GM18505 (cell line): ENCODE measurements at regions not wholly inside any gene's neighbourhood (a gene's known extent, or its start where the extent isn't known, plus 50 kb on each side); places are given as distances from the start of the nearest gene placed in this dataset.
"Not testable (repeated sequence)": the region's sequence is repeated elsewhere in the genome, so short reads cannot be mapped to it uniquely, and the experiment has no call there.

Experiments used
- ATAC-seq: cut with Tn5 transposase; IDR thresholded peaks from one replicate; pipeline ENCODE4 v1.9.1; 2021; ENCODE audit not compliant: unreplicated experiment
- POLR2A ChIP-seq: IDR thresholded peaks from 4 replicates; pipeline ENCODE4 v1.6.1; 2011; ENCODE audit warnings: borderline replicate concordance; ENCODE audit not compliant: insufficient read depth, insufficient read length; ENCODE audit errors: extremely low read depth

DNA sequence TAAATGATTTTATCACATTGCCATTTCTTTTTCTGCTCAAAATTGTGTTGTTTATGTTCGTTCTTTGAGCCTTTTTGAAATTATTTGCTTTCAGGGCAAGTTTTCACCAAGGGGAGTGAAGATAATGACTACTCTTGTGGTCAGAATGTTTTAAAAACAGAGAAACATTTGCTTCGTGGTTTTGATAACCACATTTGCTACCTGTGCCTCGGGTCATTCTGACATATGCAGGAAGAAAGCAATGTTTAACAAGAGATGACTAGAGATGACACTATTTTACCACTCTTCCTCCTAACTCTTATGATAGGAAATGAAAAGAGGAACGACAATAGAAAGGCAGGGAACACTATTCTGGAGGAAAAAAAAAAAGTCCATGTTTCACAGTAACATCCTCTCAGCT is 1496.5 kb upstream of the GOT2 start:
- ATAC-seq: no peak
- TF ChIP-seq POLR2A: no peak

- TF ChIP-seq POLR2A: no peak
- no peak for ATAC-seq
Measured at GRCh38 chr16:60225541-60225940, 1491.4 kb upstream of the GOT2 start.

- no peak for ATAC-seq
Measured at GRCh38 chr16:60217787-60218186, 1483.7 kb upstream of the GOT2 start.

DNA sequence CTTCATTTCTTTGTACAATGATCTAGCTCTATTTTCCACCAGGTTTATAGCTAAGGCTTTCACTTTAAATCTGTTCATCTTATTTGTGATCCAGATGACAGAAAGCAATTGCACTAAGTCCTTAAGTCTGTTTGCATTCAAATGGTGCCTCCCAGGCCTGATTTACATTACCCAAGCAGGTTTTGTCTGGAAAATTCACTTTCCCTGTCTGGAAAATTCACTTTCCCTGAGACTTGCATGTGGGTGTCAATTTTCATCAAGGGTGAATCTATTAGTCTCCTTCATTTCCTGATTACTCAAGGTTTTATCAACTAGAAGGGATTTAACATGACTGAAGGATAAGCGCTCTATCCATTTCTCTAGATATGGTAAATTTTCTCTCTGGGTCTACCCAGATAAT is 1480.2 kb upstream of the GOT2 start:
- TF ChIP-seq POLR2A: no peak
- no peak for ATAC-seq

More at GRCh38 chr16:60217787-60218186, 1483.7 kb upstream of the GOT2 start:
- no peak for TF ChIP-seq POLR2A

DNA sequence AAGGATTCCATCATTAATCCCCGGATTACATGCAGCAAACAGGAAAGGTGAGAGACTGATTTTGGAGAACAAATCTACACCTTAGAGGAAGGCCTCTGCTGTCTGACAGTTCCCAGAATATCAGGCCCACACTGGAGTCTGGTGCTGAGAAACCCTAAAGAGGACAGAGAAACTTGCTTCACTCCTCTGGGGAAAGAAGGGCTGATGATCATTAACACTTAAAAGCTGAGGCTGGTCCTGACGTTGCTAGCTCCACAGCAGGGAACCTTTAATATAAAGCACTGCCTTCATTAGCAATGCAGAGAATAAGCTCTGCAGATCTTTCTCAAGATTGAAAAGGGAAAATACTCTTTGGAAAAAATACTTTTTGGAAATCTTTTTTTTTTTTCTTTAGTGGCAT is 1472.4 kb upstream of the GOT2 start:
- ATAC-seq: no peak
- no peak for TF ChIP-seq POLR2A

GRCh38 chr16:60204181-60204580 is 1470.1 kb upstream of the GOT2 start:
- no peak for ATAC-seq
- TF ChIP-seq POLR2A: no peak

GRCh38 chr16:60203525-60204124 is 1469.5 kb upstream of the GOT2 start:
- TF ChIP-seq POLR2A: no peak
- no peak for ATAC-seq

DNA sequence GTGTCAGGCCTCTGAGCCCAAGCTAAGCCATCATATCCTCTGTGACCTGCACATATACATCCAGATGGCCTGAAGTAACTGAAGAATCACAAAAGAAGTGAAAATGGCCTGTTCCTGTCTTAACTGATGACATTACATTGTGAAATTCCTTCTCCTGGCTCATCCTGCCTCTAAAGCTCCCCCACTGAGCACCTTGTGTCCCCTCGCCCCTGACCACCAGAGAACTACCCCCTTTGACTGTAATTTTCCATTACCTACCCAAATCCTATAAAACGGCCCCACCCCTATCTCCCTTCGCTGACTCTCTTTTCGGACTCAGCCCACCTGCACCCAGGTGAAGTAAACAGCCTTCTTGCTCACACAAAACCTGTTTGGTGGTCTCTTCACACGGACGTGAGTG is 1466.6 kb upstream of the GOT2 start:
- not testable (repeated sequence) for ATAC-seq

- ATAC-seq: no peak
- TF ChIP-seq POLR2A: no peak
Measured at GRCh38 chr16:60200161-60200560, 1466.0 kb upstream of the GOT2 start.

DNA sequence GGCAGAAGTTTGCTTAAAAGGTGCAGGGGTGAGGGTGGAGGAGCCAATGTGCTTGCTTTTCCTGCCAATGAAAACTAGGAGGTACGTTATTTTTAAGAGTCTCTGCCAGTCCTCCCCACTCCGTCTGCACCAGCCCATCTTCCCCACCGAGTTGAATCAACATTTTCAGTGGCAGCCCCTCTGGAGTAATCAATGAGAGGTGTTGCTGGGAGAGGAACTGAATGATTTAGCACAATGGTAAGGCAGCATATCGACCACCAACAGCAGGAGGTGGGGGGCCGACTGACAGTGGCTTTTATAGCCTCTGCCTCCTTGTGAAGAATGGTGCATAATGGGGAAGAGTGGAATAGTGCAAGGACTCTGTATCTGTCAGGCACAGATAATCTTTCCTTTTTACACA is 1465.0 kb upstream of the GOT2 start:
- TF ChIP-seq POLR2A: no peak
- no peak for ATAC-seq

DNA sequence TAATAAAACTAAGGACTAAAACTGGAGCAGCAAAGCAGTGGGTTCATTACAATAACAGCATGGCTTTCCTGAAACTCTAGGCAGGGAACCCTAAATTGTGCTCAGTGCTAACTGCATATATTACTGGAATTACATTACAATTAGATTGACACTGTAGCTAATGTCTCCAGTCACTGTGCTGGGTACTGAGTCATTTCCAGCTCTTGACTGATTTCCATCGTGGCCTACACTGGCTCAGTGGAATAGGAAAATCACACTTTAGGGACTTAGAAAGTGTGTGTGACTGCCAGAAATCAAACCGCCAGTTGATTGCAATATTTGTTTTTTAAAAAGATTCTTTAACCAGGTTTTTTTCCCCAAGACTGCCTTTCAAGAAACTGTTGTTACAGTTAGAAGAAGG is 1447.4 kb upstream of the GOT2 start:
- no peak for TF ChIP-seq POLR2A
- no peak for ATAC-seq

DNA sequence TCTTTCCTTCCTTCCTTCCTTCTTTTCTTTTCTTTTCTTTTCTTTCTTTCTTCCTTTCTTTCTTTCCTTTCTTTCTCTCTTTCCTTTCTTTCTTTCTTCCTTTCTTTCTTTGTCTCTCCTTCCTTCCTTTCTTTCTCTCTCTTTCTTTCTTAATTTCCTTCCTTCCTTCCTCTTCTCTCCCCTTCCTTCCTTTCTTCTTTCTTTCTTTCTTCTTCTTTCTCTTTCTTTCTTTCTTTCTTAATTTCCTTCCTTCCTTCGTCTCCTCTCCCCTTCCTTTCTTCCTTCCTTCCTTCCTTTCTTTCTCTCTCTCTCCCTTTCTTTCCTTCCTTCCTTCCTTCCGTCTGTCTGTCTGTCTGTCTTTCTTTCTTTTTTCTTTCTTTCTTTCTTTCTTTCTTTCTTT is 1446.5 kb upstream of the GOT2 start:
- ATAC-seq: no peak
- TF ChIP-seq POLR2A: no peak

DNA sequence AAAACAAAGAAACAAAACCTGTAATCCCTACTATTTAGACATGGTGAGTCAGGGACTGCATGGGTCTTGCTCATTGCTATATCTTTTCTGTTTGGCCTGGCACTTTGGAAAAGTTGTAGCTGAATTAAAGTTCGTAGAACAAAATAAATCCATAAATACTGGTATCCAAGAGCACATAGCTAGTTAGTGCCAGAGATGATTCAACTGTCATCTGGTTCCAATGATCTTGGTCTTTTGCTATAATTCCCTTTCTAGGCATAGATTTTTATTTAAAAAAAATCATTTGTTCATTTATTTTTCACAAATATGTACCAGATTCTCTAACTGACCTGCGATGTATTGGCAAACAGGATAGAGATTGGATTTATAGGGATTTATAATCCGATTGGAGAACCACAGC is 1436.1 kb upstream of the GOT2 start:
- ATAC-seq: no peak

DNA sequence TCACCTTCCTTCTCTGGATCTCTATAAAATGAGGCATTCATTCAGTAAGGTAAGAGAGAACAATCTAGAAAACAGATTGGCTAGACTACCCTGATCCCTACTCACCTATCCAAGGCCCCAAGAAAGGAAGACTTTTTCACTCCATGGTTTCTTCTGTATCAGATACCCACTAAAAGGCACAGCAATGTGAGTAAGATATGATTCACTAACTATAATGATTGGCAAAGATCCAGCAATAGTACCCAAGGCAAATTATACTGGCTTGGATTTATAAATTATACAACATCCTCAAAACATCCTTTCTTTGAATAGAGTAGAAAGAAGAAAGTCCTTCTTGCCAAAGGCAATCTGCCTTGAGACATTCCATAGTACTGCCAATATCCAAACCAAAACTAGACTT is 1432.0 kb upstream of the GOT2 start:
- no peak for ATAC-seq
- TF ChIP-seq POLR2A: no peak

More for the DNA sequence above, 1436.1 kb upstream of the GOT2 start:
- no peak for TF ChIP-seq POLR2A

GRCh38 chr16:60151987-60152386 is 1417.9 kb upstream of the GOT2 start:
- TF ChIP-seq POLR2A: no peak
- no peak for ATAC-seq

- no peak for TF ChIP-seq POLR2A
- no peak for ATAC-seq
Measured at GRCh38 chr16:60150907-60151306, 1416.8 kb upstream of the GOT2 start.

- no peak for TF ChIP-seq POLR2A
- no peak for ATAC-seq
Measured at GRCh38 chr16:60143348-60143705, 1409.2 kb upstream of the GOT2 start.
